Pulmonary artery endothelial cell (primary cell): ENCODE measurements at regions not wholly inside any gene's neighbourhood (a gene's known extent, or its start where the extent isn't known, plus 50 kb on each side); places are given as distances from the start of the nearest gene placed in this dataset.

ENCODE experiments used
- DNase-seq: peaks from one replicate; pipeline ENCODE4 v3.0.0-alpha.2; 2011; ENCODE audit warnings: low read depth, low spot score

GRCh38 chr9:87116492-87116891, 169.2 kb upstream of the GAS1 start:
- DNase-seq: no peak

- DNase-seq: no peak
Observed at GRCh38 chr9:87118594-87118993, 171.3 kb upstream of the GAS1 start.

- no peak for DNase-seq
Observed at GRCh38 chr9:87119328-87119881, 172.1 kb upstream of the GAS1 start.

- DNase-seq: no peak
Observed at GRCh38 chr9:87120610-87121009, 173.3 kb upstream of the GAS1 start.

GRCh38 chr9:87122947-87123685, 175.8 kb upstream of the GAS1 start:
- no peak for DNase-seq

GRCh38 chr9:87123830-87124229, 176.5 kb upstream of the GAS1 start:
- DNase-seq: no peak

- DNase-seq: no peak
Observed at GRCh38 chr9:87125819-87126218, 178.5 kb upstream of the GAS1 start.

- no peak for DNase-seq
Observed at GRCh38 chr9:87127543-87127942, 180.2 kb upstream of the GAS1 start.

GRCh38 chr9:87127978-87128614, 180.8 kb upstream of the GAS1 start:
- DNase-seq: no peak

- no peak for DNase-seq
Observed at GRCh38 chr9:87128844-87129493, 181.7 kb upstream of the GAS1 start.

GRCh38 chr9:87135074-87135473, 187.8 kb upstream of the GAS1 start:
- DNase-seq: no peak

GRCh38 chr9:87137718-87138117, 190.4 kb upstream of the GAS1 start:
- no peak for DNase-seq

GRCh38 chr9:87138128-87139040, 191.1 kb upstream of the GAS1 start:
- no peak for DNase-seq

- DNase-seq: no peak
Observed at GRCh38 chr9:87139099-87139730, 191.9 kb upstream of the GAS1 start.

GRCh38 chr9:87140142-87140541, 192.8 kb upstream of the GAS1 start:
- DNase-seq: no peak

GRCh38 chr9:87140605-87141109, 193.4 kb upstream of the GAS1 start:
- DNase-seq: no peak

- DNase-seq: no peak
Observed at GRCh38 chr9:87141124-87141523, 193.8 kb upstream of the GAS1 start.

- DNase-seq: no peak
Observed at GRCh38 chr9:87146933-87147332, 199.6 kb upstream of the GAS1 start.

GRCh38 chr9:87147839-87148238, 200.5 kb upstream of the GAS1 start:
- no peak for DNase-seq

- DNase-seq: no peak
Observed at GRCh38 chr9:87148331-87149104, 201.2 kb upstream of the GAS1 start.
